Sigmoid colon (tissue), 6 donors: ENCODE measurements at regions not wholly inside any gene's neighbourhood (a gene's known extent, or its start where the extent isn't known, plus 50 kb on each side); places are given as distances from the start of the nearest gene placed in this dataset.

Experiments used
- DNase-seq: peaks from one replicate; pipeline ENCODE4 v3.0.0-alpha.2; 2019
- H3K27ac ChIP-seq, 4 donors: fragments of 200-600 bp; sonication (generic); one replicate each; pipeline ENCODE4 v1.5.1; 2016 to 2019; ENCODE audit warnings: mild to moderate bottlenecking in 1 of 4
- H3K27me3 ChIP-seq, 3 donors: fragments of 200-600 bp; sonication (generic); one replicate each; pipeline ENCODE4 v1.5.1; 2019; ENCODE audit warnings: mild to moderate bottlenecking in 1 of 3
- H3K36me3 ChIP-seq, 4 donors: fragments of 200-600 bp; sonication (generic); one replicate each; pipeline ENCODE4 v1.5.1; 2016 to 2019
- H3K4me1 ChIP-seq, 4 donors: fragments of 200-600 bp; sonication (generic); one replicate each; pipeline ENCODE4 v1.5.1; 2017 to 2019
- H3K4me3 ChIP-seq, 4 donors: fragments of 200-600 bp; sonication (generic); one replicate each; pipeline ENCODE4 v1.5.1; 2017 to 2019; ENCODE audit warnings: mild to moderate bottlenecking in 2 of 4, moderate library complexity in 1 of 4
- H3K9me3 ChIP-seq, 4 donors: fragments of 200-600 bp in 3 of 4; sonication (generic) in 3 of 4; one replicate each; pipeline versions ENCODE4 v1.5.1 to v1.6.1; 2013 to 2019
- EP300 ChIP-seq, 4 donors: sonication (generic); formaldehyde crosslinking; IDR thresholded peaks; one replicate each; pipeline ENCODE4 v1.6.1; 2017; ENCODE audit warnings: antibody characterized with exemption in 4 of 4
- POLR2A ChIP-seq, 2 donors: fragments of 450-650 bp; IDR thresholded peaks; one replicate each; pipeline ENCODE4 v1.6.1; 2016; ENCODE audit warnings: antibody characterized with exemption in 2 of 2, mild to moderate bottlenecking in 2 of 2, moderate library complexity in 2 of 2
- POLR2AphosphoS5 ChIP-seq, 4 donors: sonication (generic); formaldehyde crosslinking; IDR thresholded peaks; one replicate each; pipeline ENCODE4 v1.6.1; 2017; ENCODE audit warnings: antibody characterized with exemption in 4 of 4
- WGBS, 2 donors: extraction: QIAGEN DNeasy Blood & Tissue Kit; methylation state at CpG; one replicate each; pipeline ENCODE4 v1.1.7; 2013; 5-methylcytosine and 5-hydroxymethylcytosine counted together
- intact Hi-C: fragments of 100-400 bp; cut with DNase I; formaldehyde crosslinking; loops from one replicate; pipeline ENCODE4 v1.15.1; 2023
- TF ChIP-seq, protein P1 (sequence below), 4 experiments: fragments of 450-650 bp in 3 of 4; fragments of 200-600 bp in 1 of 4; IDR thresholded peaks; one replicate each; pipeline ENCODE4 v1.5.1; 2016 to 2019; ENCODE audit warnings: antibody characterized with exemption in 4 of 4, mild to moderate bottlenecking in 3 of 4, moderate library complexity in 2 of 4
- donor health status: healthy with polysubstance abuse.
- donor health status: healthy.

DNA sequence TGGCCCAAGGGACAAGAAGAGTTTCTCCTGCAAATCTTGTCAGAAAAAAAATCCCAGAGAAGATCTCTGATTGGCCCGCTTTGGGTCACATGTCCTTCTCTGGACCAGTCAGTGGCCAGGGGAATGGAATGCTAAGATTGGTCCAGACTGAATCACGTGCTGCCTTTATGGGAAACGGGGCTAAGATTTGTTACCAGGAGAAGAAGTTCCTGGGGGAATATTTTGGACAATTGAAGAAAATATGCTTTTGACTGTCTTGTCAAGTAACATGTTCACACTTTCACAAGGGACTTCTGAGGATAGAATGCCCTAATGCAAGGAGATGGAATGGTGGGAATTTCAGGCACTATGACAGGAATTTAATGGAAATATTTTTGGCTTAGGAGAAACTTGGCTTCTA is 74.1 kb upstream of the SH3PXD2B start:
- intact Hi-C loops: no loop called here
- Histone ChIP-seq H3K9me3 (no peaks in the 10 kb centered on the region), H3K27ac (peak overlapping the region in 3 of 4 donors; percentile 2 to 83 (median 58)), H3K36me3 (no peaks in the 10 kb centered on the region), H3K27me3 (no peaks in the 10 kb centered on the region), H3K4me3 (no peak overlapping the region), H3K4me1 (peaks cover 0 to 66% (median 45%) of the 10 kb centered on the region in 4 donors)
- DNase-seq: no peak
- 62 to 84% methylated on average over 3 of the region's 3 CpGs for WGBS, 2 donors
- TF ChIP-seq POLR2A (IDR thresholded peaks at IDR 0.05): no peak
- TF ChIP-seq, protein P1, sequence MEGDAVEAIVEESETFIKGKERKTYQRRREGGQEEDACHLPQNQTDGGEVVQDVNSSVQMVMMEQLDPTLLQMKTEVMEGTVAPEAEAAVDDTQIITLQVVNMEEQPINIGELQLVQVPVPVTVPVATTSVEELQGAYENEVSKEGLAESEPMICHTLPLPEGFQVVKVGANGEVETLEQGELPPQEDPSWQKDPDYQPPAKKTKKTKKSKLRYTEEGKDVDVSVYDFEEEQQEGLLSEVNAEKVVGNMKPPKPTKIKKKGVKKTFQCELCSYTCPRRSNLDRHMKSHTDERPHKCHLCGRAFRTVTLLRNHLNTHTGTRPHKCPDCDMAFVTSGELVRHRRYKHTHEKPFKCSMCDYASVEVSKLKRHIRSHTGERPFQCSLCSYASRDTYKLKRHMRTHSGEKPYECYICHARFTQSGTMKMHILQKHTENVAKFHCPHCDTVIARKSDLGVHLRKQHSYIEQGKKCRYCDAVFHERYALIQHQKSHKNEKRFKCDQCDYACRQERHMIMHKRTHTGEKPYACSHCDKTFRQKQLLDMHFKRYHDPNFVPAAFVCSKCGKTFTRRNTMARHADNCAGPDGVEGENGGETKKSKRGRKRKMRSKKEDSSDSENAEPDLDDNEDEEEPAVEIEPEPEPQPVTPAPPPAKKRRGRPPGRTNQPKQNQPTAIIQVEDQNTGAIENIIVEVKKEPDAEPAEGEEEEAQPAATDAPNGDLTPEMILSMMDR (IDR thresholded peaks at IDR 0.05): no peak
- TF ChIP-seq POLR2AphosphoS5 (IDR thresholded peaks at IDR 0.05): no peak
- TF ChIP-seq EP300 (IDR thresholded peaks at IDR 0.05): no peak

DNA sequence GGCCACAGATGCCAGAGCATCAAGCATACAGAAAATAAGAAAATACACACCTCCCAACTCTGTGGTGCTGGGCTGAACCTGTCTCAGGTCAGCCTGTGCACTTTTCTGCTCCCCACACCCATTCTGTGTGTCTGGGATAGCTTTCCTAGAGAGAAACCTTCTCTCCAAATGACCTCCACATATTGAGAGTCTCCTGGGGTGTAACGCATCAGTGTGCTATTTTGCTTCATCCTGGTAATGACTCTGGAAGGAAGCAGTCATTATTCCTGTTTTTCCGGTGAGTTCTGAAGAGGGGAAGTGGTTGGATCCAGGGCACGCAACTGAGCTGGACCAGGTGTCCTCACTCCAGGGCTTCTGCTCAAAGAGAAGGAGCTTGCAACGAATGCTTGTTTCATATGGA is 73.2 kb upstream of the SH3PXD2B start:
- H3K36me3 ChIP-seq: no peaks in the 10 kb centered on the region
- peak overlapping the region in 2 of 4 donors; percentile 58 to 83 for H3K27ac ChIP-seq
- H3K27me3 ChIP-seq: no peaks in the 10 kb centered on the region
- intact Hi-C loops: no loop called here
- H3K4me1 ChIP-seq: peaks cover 0 to 63% (median 40%) of the 10 kb centered on the region in 4 donors
- no peak for DNase-seq
- no peak overlapping the region for H3K4me3 ChIP-seq
- TF ChIP-seq POLR2AphosphoS5 (IDR thresholded peaks at IDR 0.05) (peak in 1 of 4 donors; percentile 21), POLR2A (IDR thresholded peaks at IDR 0.05) (no peak)
- TF ChIP-seq, protein P1 (IDR thresholded peaks at IDR 0.05): no peak
- WGBS, 2 donors: 63 to 91% methylated on average over 4 of the region's 4 CpGs
- no peaks in the 10 kb centered on the region for H3K9me3 ChIP-seq

DNA sequence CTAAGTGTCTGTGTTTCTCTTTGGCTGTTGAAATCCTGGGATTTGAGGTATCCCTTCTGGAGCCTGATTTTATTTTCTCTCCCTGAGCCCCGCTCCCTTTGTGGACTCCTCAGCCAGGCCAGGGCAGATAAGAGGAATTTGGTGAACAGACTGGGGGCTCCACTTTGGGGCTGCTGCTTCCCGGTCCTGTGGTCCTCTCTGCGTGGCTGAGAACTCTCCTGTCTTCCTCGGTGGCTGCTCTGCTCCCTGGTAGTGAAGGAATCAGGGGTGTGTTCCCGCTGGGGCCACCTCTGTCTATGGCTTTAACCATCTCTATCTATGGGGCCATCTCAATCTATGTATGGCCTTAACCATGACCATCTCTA is 71.7 kb upstream of the SH3PXD2B start:
- H3K27ac ChIP-seq: peak overlapping the region; percentile 37 to 84 (median 78)
- 74 to 88% methylated on average over 5 of the region's 5 CpGs for WGBS, 2 donors

DNA sequence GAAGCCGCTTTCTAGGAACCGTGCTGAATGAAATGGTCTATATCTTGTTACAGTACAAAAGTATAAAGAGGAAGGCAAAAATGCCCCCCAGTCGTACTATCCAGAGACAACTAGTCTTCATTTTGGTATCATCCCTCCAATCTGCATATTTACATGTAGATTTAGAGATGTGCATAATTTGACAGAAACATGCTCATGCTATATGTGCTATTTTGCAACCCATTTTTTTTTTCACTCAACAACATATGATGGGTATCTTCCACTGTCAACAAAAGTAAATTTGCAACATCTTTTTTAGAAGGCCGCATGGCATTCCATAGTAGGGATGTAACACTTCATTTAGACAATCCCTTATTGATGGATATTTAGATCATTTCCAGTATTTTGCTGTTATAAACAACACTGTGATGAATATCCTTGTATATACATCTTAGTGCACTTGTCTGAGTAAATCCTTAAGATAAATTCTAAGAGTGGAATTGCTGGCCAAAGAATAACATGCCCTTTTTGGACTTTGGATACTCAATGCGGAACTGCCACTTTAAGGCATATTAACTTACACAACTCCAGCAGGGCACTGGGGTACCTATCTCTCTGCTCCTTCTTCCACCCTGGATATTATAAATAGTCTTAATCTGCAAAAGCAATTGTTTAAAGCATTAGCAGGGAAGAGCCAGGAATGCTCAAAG is 71.1 kb upstream of the SH3PXD2B start:
- Histone ChIP-seq H3K4me1 (peaks cover 0 to 60% (median 37%) of the 10 kb centered on the region in 4 donors), H3K4me3 (no peak overlapping the region), H3K36me3 (no peaks in the 10 kb centered on the region), H3K27ac (peak overlapping the region; percentile 51 to 84 (median 78)), H3K27me3 (no peaks in the 10 kb centered on the region), H3K9me3 (peaks cover 0 to 9% (median 3%) of the 10 kb centered on the region in 4 donors)
- no peak for TF ChIP-seq POLR2A (IDR thresholded peaks at IDR 0.05)
- no peak for TF ChIP-seq EP300 (IDR thresholded peaks at IDR 0.05)
- no peak for TF ChIP-seq POLR2AphosphoS5 (IDR thresholded peaks at IDR 0.05)
- TF ChIP-seq, protein P1 (IDR thresholded peaks at IDR 0.05): no peak
- intact Hi-C loops: no loop called here
- DNase-seq: no peak
- WGBS, 2 donors: 81 to 89% methylated on average over 5 of the region's 5 CpGs

More for the DNA sequence above, 71.7 kb upstream of the SH3PXD2B start:
- TF ChIP-seq EP300 (IDR thresholded peaks at IDR 0.05): no peak
- no peak for TF ChIP-seq POLR2AphosphoS5 (IDR thresholded peaks at IDR 0.05)
- no peak for TF ChIP-seq POLR2A (IDR thresholded peaks at IDR 0.05)
- TF ChIP-seq, protein P1 (IDR thresholded peaks at IDR 0.05): no peak
- peaks cover 0 to 60% (median 37%) of the 10 kb centered on the region in 4 donors for H3K4me1 ChIP-seq
- DNase-seq: peak; percentile 53
- H3K27me3 ChIP-seq: no peaks in the 10 kb centered on the region
- no peak overlapping the region for H3K4me3 ChIP-seq
- intact Hi-C loops: no loop called here
- no peaks in the 10 kb centered on the region for H3K36me3 ChIP-seq
- peaks cover 0 to 9% (median 3%) of the 10 kb centered on the region in 4 donors for H3K9me3 ChIP-seq
